Osteoblast (primary cell): ENCODE measurements at regions not wholly inside any gene's neighbourhood (a gene's known extent, or its start where the extent isn't known, plus 50 kb on each side); places are given as distances from the start of the nearest gene placed in this dataset.
"Not testable (repeated sequence)": the region's sequence is repeated elsewhere in the genome, so short reads cannot be mapped to it uniquely, and the experiment has no call there.

Source experiments
- DNase-seq: peaks from one replicate; pipeline ENCODE4 v3.0.0; 2011; ENCODE audit warnings: low spot score, mixed read lengths; ENCODE audit not compliant: insufficient read length; ENCODE audit errors: missing footprints
- H2AFZ ChIP-seq: 2 replicates; pipeline ENCODE4 v1.6.0; 2011; ENCODE audit warnings: mild to moderate bottlenecking, low read length
- H3K27ac ChIP-seq: 2 replicates; pipeline ENCODE4 v1.5.1; 2011; ENCODE audit warnings: mild to moderate bottlenecking, low read depth, low read length, moderate library complexity
- H3K27me3 ChIP-seq: 2 replicates; pipeline ENCODE4 v1.6.0; 2012; ENCODE audit warnings: mild to moderate bottlenecking, control low read depth, inconsistent platforms, low read length, moderate library complexity; ENCODE audit not compliant: insufficient read depth
- H3K36me3 ChIP-seq: 2 replicates; pipeline ENCODE4 v1.5.1; 2011; ENCODE audit warnings: mild to moderate bottlenecking, low read length, control low read depth, moderate library complexity; ENCODE audit not compliant: insufficient read depth
- H3K4me1 ChIP-seq: 2 replicates; pipeline ENCODE4 v1.5.1; 2011; ENCODE audit warnings: mild to moderate bottlenecking, low read length, control low read depth, moderate library complexity; ENCODE audit not compliant: insufficient read depth
- H3K4me2 ChIP-seq: 2 replicates; pipeline ENCODE4 v1.6.0; 2011; ENCODE audit warnings: mild to moderate bottlenecking, low read length; ENCODE audit not compliant: insufficient read depth
- H3K4me3 ChIP-seq: fragments of 200-600 bp; sonication (generic); 3 replicates; pipeline ENCODE4 v1.5.1; 2012; ENCODE audit warnings: mild to moderate bottlenecking, low read length, inconsistent platforms; ENCODE audit not compliant: insufficient read depth
- H3K79me2 ChIP-seq: 2 replicates; pipeline ENCODE4 v1.6.0; 2012; ENCODE audit warnings: mild to moderate bottlenecking, low read length, control low read depth, inconsistent platforms; ENCODE audit not compliant: insufficient read depth
- H3K9me3 ChIP-seq: 2 replicates; pipeline ENCODE4 v1.5.1; 2011; ENCODE audit warnings: low read depth, low read length, control low read depth
- H4K20me1 ChIP-seq: 2 replicates; pipeline ENCODE4 v1.6.0; 2012; ENCODE audit warnings: mild to moderate bottlenecking, low read length, control low read depth; ENCODE audit not compliant: insufficient read depth
- CTCF ChIP-seq: IDR thresholded peaks from 2 replicates; pipeline ENCODE4 v1.5.1; 2011; ENCODE audit warnings: mild to moderate bottlenecking, low read depth, low read length, moderate library complexity; ENCODE audit errors: extremely low read depth

- H3K27ac ChIP-seq, result no peak overlapping the region
- H2AFZ ChIP-seq, result no peak overlapping the region
- H3K36me3 ChIP-seq, result no peaks in the 10 kb centered on the region
- no peak overlapping the region for H3K4me3 ChIP-seq
- no peak for TF ChIP-seq CTCF
- H3K9me3 ChIP-seq, result no peaks in the 10 kb centered on the region
- no peak overlapping the region for H3K4me2 ChIP-seq
- no peaks in the 10 kb centered on the region for H3K79me2 ChIP-seq
- no peaks in the 10 kb centered on the region for H3K4me1 ChIP-seq
- no peak for DNase-seq
- H3K27me3 ChIP-seq, result no peaks in the 10 kb centered on the region
- H4K20me1 ChIP-seq, result no peaks in the 10 kb centered on the region
Measured at GRCh38 chr7:9125246-9125645, 691.8 kb downstream of the NXPH1 start.

DNA sequence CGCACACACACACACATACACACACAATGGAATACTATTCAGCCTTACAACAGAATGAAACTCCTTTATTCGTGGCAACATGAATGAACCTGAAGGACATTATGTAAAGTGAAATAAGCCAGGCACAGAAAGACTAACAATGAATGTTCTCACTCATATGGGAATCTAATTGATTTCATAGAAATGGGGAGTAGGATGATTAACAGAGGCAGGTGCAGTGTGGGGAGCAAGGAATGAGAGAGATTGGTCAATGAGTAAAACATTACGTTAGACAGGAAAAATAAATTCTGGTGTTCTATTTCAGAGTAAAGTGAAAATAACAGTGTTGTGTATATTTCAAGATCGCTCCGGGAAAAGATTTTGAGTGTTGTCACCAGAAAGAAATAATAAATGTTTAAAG is 694.5 kb downstream of the NXPH1 start:
- Histone ChIP-seq H3K27me3 (no peaks in the 10 kb centered on the region), H3K4me2 (no peak overlapping the region), H3K4me1 (no peaks in the 10 kb centered on the region), H3K36me3 (no peaks in the 10 kb centered on the region), H2AFZ (no peak overlapping the region), H3K27ac (no peak overlapping the region), H3K9me3 (no peaks in the 10 kb centered on the region), H3K4me3 (no peak overlapping the region), H3K79me2 (no peaks in the 10 kb centered on the region), H4K20me1 (no peaks in the 10 kb centered on the region)
- no peak for TF ChIP-seq CTCF
- no peak for DNase-seq

DNA sequence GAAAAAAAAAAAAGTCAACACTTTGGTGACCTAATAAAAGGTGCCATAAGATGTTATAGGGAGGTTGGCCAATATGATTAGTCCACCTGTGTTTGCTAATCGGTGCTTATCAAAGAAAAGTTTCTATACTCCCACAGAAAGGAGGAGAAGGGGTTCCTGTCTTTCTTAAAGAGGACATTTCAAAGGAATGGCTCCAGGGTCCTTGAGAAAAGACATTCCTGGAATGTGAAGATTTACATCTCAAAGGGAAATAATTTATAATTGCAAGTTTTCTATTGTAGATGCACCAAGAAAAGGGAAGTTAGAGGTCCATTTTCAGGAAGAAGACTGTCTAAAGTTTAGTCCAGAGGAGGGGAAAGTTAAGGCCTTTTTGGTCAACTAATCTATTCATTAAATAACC is 715.3 kb downstream of the NXPH1 start:
- H2AFZ ChIP-seq, result no peak overlapping the region
- no peaks in the 10 kb centered on the region for H3K36me3 ChIP-seq
- H3K4me2 ChIP-seq, result no peak overlapping the region
- no peak overlapping the region for H3K27ac ChIP-seq
- TF ChIP-seq CTCF, result no peak
- no peaks in the 10 kb centered on the region for H3K27me3 ChIP-seq
- no peaks in the 10 kb centered on the region for H3K4me1 ChIP-seq
- H3K9me3 ChIP-seq, result no peaks in the 10 kb centered on the region
- no peaks in the 10 kb centered on the region for H3K79me2 ChIP-seq
- H3K4me3 ChIP-seq, result no peak overlapping the region
- no peaks in the 10 kb centered on the region for H4K20me1 ChIP-seq
- no peak for DNase-seq

DNA sequence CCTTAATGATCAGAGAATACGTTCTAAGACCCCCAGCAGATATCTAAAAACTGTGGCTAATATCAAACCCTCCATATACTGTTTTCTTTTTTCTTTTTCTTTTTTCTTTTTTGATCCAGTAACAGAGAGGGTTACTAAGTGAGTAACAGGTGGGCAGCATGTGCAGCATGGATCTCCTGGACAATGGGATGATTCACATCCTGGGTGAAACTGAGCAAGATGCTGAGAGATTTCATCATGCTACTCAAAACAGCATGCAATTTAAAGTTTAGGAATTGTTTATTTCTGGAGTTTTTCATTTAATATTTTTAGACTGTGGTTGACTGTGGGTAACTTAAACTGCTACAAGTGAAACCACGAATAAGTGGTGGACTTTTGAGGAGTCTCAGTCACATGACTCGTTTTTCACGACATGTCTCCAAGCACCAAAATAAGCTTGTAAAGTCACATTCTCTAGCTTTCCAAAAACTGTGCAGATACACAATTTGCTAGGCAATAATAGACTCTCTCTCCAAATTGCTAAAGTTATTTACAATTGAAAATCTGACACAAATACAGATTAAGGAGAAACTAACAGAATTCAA is 716.2 kb downstream of the NXPH1 start:
- H3K4me3 ChIP-seq, result no peak overlapping the region
- H3K9me3 ChIP-seq, result no peaks in the 10 kb centered on the region
- no peaks in the 10 kb centered on the region for H3K36me3 ChIP-seq
- H4K20me1 ChIP-seq, result no peaks in the 10 kb centered on the region
- DNase-seq, result no peak
- H3K4me2 ChIP-seq, result no peak overlapping the region
- no peak overlapping the region for H2AFZ ChIP-seq
- H3K4me1 ChIP-seq, result no peaks in the 10 kb centered on the region
- H3K79me2 ChIP-seq, result no peaks in the 10 kb centered on the region
- H3K27ac ChIP-seq, result no peak overlapping the region
- no peak for TF ChIP-seq CTCF
- H3K27me3 ChIP-seq, result no peaks in the 10 kb centered on the region

GRCh38 chr7:9163691-9164090 is 730.3 kb downstream of the NXPH1 start:
- not testable (repeated sequence) for H3K36me3 ChIP-seq, H3K79me2 ChIP-seq, H3K9me3 ChIP-seq, H3K4me3 ChIP-seq, DNase-seq, H3K27ac ChIP-seq, H3K4me1 ChIP-seq, H3K27me3 ChIP-seq, H3K4me2 ChIP-seq, H4K20me1 ChIP-seq, H2AFZ ChIP-seq
